ENCODE measurements at regions not wholly inside any gene's neighbourhood (a gene's known extent, or its start where the extent isn't known, plus 50 kb on each side); places are given as distances from the start of the nearest gene placed in this dataset.

DNA sequence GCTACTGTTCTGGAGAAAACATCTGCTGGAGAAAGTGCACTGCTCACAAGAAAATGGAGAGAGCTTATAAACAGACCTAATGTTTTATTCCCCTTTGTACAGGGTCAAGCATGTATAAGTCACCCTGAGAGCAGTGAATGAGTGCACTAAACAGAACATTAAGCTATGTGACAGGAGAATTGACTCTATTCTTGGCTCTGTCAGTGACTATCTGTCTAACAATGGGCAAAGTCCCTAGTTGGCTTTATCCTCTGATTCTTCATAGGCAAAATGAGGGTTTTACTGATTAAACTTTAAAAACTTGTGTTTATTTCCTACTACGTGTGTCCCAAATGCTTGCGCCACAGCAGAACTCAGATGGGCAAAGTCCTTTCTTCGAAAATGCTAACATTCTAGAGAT, 655.1 kb upstream of the SLC39A10 start:
- Histone ChIP-seq H3K9ac (ENCODE audit: low read length) (no peak overlapping the region), H3K9me3 (ENCODE audit: control insufficient read depth, low read length) (no peaks in the 10 kb centered on the region), H3K27me3 (replicated peaks; ENCODE audit: control insufficient read depth, insufficient read depth, low read length) (no peaks in the 10 kb centered on the region), H3K4me3 (ENCODE audit: low read length) (no peak overlapping the region), H3K36me3 (ENCODE audit: control insufficient read depth, insufficient read depth, low read length, severe bottlenecking) (no peaks in the 10 kb centered on the region), H3K4me1 (ENCODE audit: control insufficient read depth, insufficient read depth, low read length) (no peaks in the 10 kb centered on the region)
- no peak for DNase-seq (ENCODE audit: low read depth)

DNA sequence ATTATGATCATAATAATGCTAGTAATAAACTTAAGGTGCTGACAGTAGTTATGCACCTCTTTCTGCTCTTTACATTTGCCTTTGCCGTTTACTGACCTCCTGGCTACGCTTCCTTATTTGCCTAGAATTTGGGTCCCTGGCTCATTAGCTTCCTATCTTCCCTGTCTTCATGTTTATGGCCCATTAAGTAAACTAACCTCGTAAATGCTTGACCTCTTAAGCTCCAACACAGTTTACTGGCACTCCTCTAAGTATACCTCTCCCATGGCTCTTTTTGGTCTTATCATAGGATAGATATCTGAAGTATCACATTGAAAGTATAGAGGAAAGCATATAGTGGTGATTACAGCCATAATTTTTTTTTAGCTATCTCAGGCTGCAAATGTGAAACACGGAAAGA, 657.3 kb upstream of the SLC39A10 start:
- Histone ChIP-seq H3K4me3 (ENCODE audit: low read length) (no peak overlapping the region), H3K9me3 (ENCODE audit: control insufficient read depth, low read length) (no peaks in the 10 kb centered on the region), H3K9ac (ENCODE audit: low read length) (no peak overlapping the region), H3K27me3 (replicated peaks; ENCODE audit: control insufficient read depth, insufficient read depth, low read length) (no peaks in the 10 kb centered on the region), H3K36me3 (ENCODE audit: control insufficient read depth, insufficient read depth, low read length, severe bottlenecking) (no peaks in the 10 kb centered on the region), H3K4me1 (ENCODE audit: control insufficient read depth, insufficient read depth, low read length) (no peaks in the 10 kb centered on the region)
- no peak for DNase-seq (ENCODE audit: low read depth)

DNA sequence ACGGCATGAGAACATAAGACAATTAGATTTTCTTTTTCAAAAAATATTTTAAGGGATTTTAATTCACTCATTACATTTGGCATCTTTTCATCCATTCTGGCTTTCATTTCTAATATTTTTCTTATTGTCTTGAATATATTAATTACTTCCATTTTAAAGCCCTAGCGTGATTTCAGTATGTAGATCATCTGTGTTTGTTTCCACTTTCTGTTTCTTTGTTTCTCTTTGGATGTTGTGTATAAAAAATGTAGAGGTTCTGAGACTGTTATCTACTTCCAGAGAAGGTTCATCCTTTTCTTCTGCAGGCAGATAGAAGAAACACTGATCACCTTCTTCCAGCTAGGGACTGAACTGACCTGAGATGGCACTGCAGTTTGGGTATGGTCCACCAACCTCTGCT, 664.4 kb upstream of the SLC39A10 start:
- Histone ChIP-seq H3K4me3 (ENCODE audit: low read length) (no peak overlapping the region), H3K36me3 (ENCODE audit: control insufficient read depth, insufficient read depth, low read length, severe bottlenecking) (no peaks in the 10 kb centered on the region), H3K4me1 (ENCODE audit: control insufficient read depth, insufficient read depth, low read length) (no peaks in the 10 kb centered on the region), H3K9ac (ENCODE audit: low read length) (no peak overlapping the region), H3K9me3 (ENCODE audit: control insufficient read depth, low read length) (no peaks in the 10 kb centered on the region), H3K27me3 (replicated peaks; ENCODE audit: control insufficient read depth, insufficient read depth, low read length) (no peaks in the 10 kb centered on the region)
- DNase-seq (ENCODE audit: low read depth) = no peak

DNA sequence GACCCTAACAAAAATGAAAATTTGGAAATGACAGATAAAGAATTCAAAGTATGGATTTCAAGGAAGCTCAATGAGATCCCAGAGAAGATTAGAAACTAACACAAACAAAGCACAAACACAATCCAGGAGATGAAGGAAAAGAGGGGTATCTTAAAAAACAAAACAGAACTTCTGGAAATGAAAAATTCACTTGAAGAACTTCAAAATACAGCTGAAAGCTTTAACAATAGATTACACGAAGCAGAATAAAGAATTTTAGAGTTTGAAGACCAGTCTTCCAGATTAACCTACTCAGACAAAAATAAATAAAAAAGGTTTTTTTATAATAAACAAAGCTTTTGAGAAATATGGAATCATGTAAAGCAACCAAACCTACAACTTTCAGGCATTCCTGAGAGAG, 671.8 kb upstream of the SLC39A10 start:
- Histone ChIP-seq H3K9me3 (ENCODE audit: control insufficient read depth, low read length) (peaks cover 20% of the 10 kb centered on the region), H3K27me3 (replicated peaks; ENCODE audit: control insufficient read depth, insufficient read depth, low read length) (no peaks in the 10 kb centered on the region), H3K4me3 (ENCODE audit: low read length) (no peak overlapping the region), H3K4me1 (ENCODE audit: control insufficient read depth, insufficient read depth, low read length) (no peaks in the 10 kb centered on the region), H3K9ac (ENCODE audit: low read length) (no peak overlapping the region), H3K36me3 (ENCODE audit: control insufficient read depth, insufficient read depth, low read length, severe bottlenecking) (no peaks in the 10 kb centered on the region)
- DNase-seq (ENCODE audit: low read depth) = no peak

DNA sequence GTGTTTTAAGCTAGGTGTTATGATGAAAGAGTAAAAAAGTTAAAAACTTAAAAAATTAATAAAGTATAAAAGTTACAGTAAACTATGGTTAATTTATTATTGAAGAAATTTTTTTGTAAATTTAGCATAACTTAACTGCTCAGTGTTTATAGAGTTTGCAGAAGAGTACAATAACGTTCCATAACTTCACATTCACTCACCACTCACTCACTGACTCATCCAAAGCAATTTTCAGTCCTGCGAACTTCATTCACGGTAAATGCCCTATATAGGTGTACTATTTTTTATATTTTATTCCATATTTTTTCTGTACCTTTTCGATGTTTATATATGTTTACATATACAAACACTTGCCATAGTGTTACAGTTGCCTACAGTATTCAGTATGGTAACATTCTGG, 694.8 kb upstream of the SLC39A10 start:
- Histone ChIP-seq H3K4me3 (ENCODE audit: low read length) (no peak overlapping the region), H3K27me3 (replicated peaks; ENCODE audit: control insufficient read depth, insufficient read depth, low read length) (no peaks in the 10 kb centered on the region), H3K4me1 (ENCODE audit: control insufficient read depth, insufficient read depth, low read length) (no peaks in the 10 kb centered on the region), H3K9ac (ENCODE audit: low read length) (no peak overlapping the region), H3K36me3 (ENCODE audit: control insufficient read depth, insufficient read depth, low read length, severe bottlenecking) (no peaks in the 10 kb centered on the region), H3K9me3 (ENCODE audit: control insufficient read depth, low read length) (peaks cover 3% of the 10 kb centered on the region)
- no peak for DNase-seq (ENCODE audit: low read depth)

DNA sequence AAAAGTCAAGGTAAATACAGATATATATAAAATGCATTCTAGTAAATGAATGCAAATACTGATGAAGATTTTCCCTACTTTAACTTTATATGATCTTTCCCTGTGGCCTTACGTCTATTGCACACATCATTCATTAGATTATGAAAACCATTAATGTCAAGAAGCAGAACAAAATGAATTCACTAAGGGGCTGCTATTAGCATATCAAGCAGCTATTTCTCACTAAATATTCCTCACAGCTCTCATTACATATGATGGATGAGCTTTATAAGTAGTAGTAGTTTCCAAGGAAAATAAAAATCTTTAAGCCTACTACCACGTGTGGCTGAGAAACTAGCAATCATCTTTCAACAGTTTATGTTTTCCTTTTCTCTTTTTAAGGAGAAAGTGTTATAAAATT, 702.8 kb upstream of the SLC39A10 start:
- no peak for DNase-seq (ENCODE audit: low read depth)
- Histone ChIP-seq H3K27me3 (replicated peaks; ENCODE audit: control insufficient read depth, insufficient read depth, low read length) (no peaks in the 10 kb centered on the region), H3K4me1 (ENCODE audit: control insufficient read depth, insufficient read depth, low read length) (no peaks in the 10 kb centered on the region), H3K4me3 (ENCODE audit: low read length) (no peak overlapping the region), H3K9me3 (ENCODE audit: control insufficient read depth, low read length) (no peaks in the 10 kb centered on the region), H3K9ac (ENCODE audit: low read length) (no peak overlapping the region), H3K36me3 (ENCODE audit: control insufficient read depth, insufficient read depth, low read length, severe bottlenecking) (no peaks in the 10 kb centered on the region)

DNA sequence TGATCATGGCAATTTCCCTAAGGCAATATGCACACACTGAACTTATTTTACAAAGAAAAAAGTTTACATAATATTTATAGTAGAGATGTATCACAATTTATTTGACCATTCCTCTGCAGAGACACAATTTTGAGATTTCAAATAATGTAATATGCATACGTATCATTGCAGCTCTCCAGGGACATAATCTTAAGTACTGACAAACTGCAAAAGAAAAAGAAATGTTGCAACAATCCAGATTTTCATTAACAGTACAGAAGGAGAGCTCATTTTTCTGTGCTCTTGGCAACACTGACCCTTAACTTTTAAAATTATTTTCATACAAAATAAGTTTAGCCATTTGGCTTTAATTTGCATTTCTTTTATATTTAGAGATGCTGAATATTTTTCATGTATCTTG, 710.2 kb upstream of the SLC39A10 start:
- no peaks in the 10 kb centered on the region for H3K27me3 ChIP-seq (replicated peaks; ENCODE audit: control insufficient read depth, insufficient read depth, low read length)
- H3K4me1 ChIP-seq (ENCODE audit: control insufficient read depth, insufficient read depth, low read length) = no peaks in the 10 kb centered on the region
- no peak overlapping the region for H3K9ac ChIP-seq (ENCODE audit: low read length)

DNA sequence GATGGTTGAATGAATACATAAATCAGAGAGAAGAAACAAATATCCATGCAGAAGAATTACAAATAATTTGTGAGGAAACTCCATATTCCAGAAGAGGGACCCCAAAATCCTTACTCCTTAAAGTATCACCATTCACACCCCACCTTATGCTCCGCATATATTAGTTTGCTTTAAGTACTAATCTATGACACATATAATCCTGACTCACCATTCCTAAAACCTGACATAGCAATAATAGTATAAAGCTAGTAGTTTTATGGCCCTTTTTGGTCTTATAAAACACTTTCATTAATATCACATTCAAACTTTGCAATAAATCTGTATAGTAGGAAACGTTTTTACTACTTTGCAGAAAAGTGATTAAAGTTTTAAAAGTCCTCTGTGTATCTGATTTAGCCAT, 719.0 kb upstream of the SLC39A10 start:
- Histone ChIP-seq H3K9ac (ENCODE audit: low read length) (no peak overlapping the region), H3K4me1 (ENCODE audit: control insufficient read depth, insufficient read depth, low read length) (no peaks in the 10 kb centered on the region), H3K9me3 (ENCODE audit: control insufficient read depth, low read length) (no peaks in the 10 kb centered on the region), H3K4me3 (ENCODE audit: low read length) (no peak overlapping the region), H3K27me3 (replicated peaks; ENCODE audit: control insufficient read depth, insufficient read depth, low read length) (no peaks in the 10 kb centered on the region), H3K36me3 (ENCODE audit: control insufficient read depth, insufficient read depth, low read length, severe bottlenecking) (no peaks in the 10 kb centered on the region)
- DNase-seq (ENCODE audit: low read depth) = no peak

More for the DNA sequence above, 710.2 kb upstream of the SLC39A10 start:
- Histone ChIP-seq H3K4me3 (ENCODE audit: low read length) (no peak overlapping the region), H3K36me3 (ENCODE audit: control insufficient read depth, insufficient read depth, low read length, severe bottlenecking) (no peaks in the 10 kb centered on the region), H3K9me3 (ENCODE audit: control insufficient read depth, low read length) (no peaks in the 10 kb centered on the region)
- DNase-seq (ENCODE audit: low read depth) = peak; percentile 50

DNA sequence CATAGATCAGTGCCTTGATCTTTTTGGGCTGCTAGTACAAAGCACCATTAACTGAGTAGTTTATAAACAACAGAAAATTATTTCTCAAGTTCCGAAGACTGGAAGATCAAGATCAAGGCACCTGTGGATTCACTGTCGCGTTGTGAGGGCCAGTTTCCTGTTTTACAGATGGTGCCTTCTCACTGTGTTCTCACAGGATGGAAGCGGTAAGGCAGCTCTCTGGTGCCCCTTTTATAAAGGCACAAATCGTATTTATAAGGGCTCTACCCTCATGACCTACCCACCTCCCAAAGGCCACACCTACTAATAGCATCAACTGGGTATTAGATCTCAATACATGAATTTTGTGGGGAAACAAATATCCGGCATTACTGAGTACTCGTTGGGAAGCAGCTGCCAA, 729.5 kb upstream of the SLC39A10 start:
- H3K9ac ChIP-seq (ENCODE audit: low read length) = no peak overlapping the region
- no peaks in the 10 kb centered on the region for H3K4me1 ChIP-seq (ENCODE audit: control insufficient read depth, insufficient read depth, low read length)
- no peaks in the 10 kb centered on the region for H3K9me3 ChIP-seq (ENCODE audit: control insufficient read depth, low read length)
- H3K36me3 ChIP-seq (ENCODE audit: control insufficient read depth, insufficient read depth, low read length, severe bottlenecking) = no peaks in the 10 kb centered on the region
- no peak overlapping the region for H3K4me3 ChIP-seq (ENCODE audit: low read length)
- H3K27me3 ChIP-seq (replicated peaks; ENCODE audit: control insufficient read depth, insufficient read depth, low read length) = no peaks in the 10 kb centered on the region
- no peak for DNase-seq (ENCODE audit: low read depth)

DNA sequence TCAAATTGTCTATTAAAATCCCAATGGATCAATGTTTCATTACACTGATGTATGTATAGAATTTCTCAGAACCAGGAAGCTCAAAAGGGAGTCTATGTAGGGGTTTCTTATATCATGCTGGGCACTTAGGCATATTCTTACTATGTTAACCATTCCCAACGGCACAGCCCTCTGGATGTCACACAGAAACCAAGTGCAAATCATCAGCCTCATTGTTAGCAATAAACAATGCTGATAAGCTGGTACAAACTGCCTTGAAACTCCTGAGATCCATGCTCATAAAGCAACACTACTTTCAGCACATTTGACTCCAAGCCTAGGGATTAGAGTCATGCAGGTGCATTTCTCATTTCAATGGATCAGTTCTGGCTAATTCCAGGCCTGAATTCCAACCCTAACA, 730.2 kb upstream of the SLC39A10 start:
- Histone ChIP-seq H3K27me3 (replicated peaks; ENCODE audit: control insufficient read depth, insufficient read depth, low read length) (no peaks in the 10 kb centered on the region), H3K9me3 (ENCODE audit: control insufficient read depth, low read length) (no peaks in the 10 kb centered on the region), H3K36me3 (ENCODE audit: control insufficient read depth, insufficient read depth, low read length, severe bottlenecking) (no peaks in the 10 kb centered on the region), H3K9ac (ENCODE audit: low read length) (no peak overlapping the region), H3K4me3 (ENCODE audit: low read length) (no peak overlapping the region), H3K4me1 (ENCODE audit: control insufficient read depth, insufficient read depth, low read length) (no peaks in the 10 kb centered on the region)
- no peak for DNase-seq (ENCODE audit: low read depth)

DNA sequence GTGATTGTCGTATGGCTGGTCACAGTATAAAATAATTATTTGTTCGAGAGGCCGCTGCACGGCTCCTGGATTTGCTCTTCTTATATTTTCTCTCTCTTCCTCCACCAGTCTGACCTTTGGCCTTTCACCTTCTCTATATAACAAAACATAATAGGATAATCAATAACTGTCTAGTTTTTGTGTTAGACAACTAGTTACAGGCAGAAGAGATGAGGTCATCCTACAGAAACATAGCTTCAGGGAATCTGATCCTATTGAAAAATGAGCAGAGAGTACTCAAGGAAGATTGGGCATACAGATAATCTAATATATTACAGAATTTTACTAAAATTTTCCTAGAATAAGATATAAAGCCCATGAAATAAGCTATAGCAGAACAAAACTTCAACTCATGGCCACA, 731.3 kb upstream of the SLC39A10 start:
- no peaks in the 10 kb centered on the region for H3K4me1 ChIP-seq (ENCODE audit: control insufficient read depth, insufficient read depth, low read length)
- H3K9ac ChIP-seq (ENCODE audit: low read length) = no peak overlapping the region
- H3K36me3 ChIP-seq (ENCODE audit: control insufficient read depth, insufficient read depth, low read length, severe bottlenecking) = no peaks in the 10 kb centered on the region
- no peak overlapping the region for H3K4me3 ChIP-seq (ENCODE audit: low read length)
- no peaks in the 10 kb centered on the region for H3K9me3 ChIP-seq (ENCODE audit: control insufficient read depth, low read length)
- DNase-seq (ENCODE audit: low read depth) = no peak
- no peaks in the 10 kb centered on the region for H3K27me3 ChIP-seq (replicated peaks; ENCODE audit: control insufficient read depth, insufficient read depth, low read length)

DNA sequence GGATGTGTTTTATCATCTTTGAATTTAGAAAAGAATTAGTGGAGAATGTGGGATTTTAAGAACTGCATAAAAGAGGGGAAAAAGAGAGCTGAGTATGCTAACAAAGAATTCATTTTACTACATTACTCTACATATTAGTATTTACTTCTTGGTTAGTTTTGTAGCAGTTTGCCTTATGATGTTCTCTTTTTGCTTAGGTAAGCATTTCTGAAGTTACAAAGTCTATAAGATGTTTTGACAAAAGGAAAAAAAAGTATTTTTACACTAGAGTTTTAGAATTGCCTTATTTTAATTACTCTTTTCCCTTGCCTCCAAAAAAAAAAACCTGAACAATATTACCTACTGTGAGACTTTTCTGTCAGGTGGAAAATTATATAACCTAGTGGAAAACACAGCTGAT, 739.5 kb upstream of the SLC39A10 start:
- no peak overlapping the region for H3K9ac ChIP-seq (ENCODE audit: low read length)
- no peak overlapping the region for H3K4me3 ChIP-seq (ENCODE audit: low read length)
- H3K9me3 ChIP-seq (ENCODE audit: control insufficient read depth, low read length) = no peaks in the 10 kb centered on the region
- no peak for DNase-seq (ENCODE audit: low read depth)
- H3K36me3 ChIP-seq (ENCODE audit: control insufficient read depth, insufficient read depth, low read length, severe bottlenecking) = no peaks in the 10 kb centered on the region
- H3K4me1 ChIP-seq (ENCODE audit: control insufficient read depth, insufficient read depth, low read length) = no peaks in the 10 kb centered on the region
- no peaks in the 10 kb centered on the region for H3K27me3 ChIP-seq (replicated peaks; ENCODE audit: control insufficient read depth, insufficient read depth, low read length)
